ENCODE measurements at regions not wholly inside any gene's neighbourhood (a gene's known extent, or its start where the extent isn't known, plus 50 kb on each side); places are given as distances from the start of the nearest gene placed in this dataset.

GRCh38 chr3:154013736-154014135, 107.5 kb upstream of the ARHGEF26 start:
- ChIA-PET CTCF (no interaction called here), POLR2A (no interaction called here), RAD21 (ENCODE audit: low non-redundant PET in 1 of 2, low total read pairs in 2 of 2, uncharacterized antibody in 2 of 2, unreplicated experiment in 2 of 2) (no interaction called here)
- ATAC-seq (no peak), DNase-seq (ENCODE audit: low read depth, low spot score) (no peak)
- H2AFZ ChIP-seq (ENCODE audit: low read depth, low read length, poor library complexity, severe bottlenecking) = no peak overlapping the region
- no peaks in the 10 kb centered on the region for H3K36me3 ChIP-seq (ENCODE audit: control insufficient read depth in 1 of 2, insufficient read depth in 2 of 2, low read length in 2 of 2)
- no peaks in the 10 kb centered on the region for H3K27me3 ChIP-seq (ENCODE audit: insufficient read depth, low read length)
- H3K4me1 ChIP-seq (ENCODE audit: control insufficient read depth in 1 of 2, insufficient read depth in 2 of 2, low read length in 2 of 2) = no peaks in the 10 kb centered on the region
- TF ChIP-seq JUND (IDR thresholded peaks at IDR 0.05) = no peak
- no peak for TF ChIP-seq EZH2 (IDR thresholded peaks at IDR 0.05)
- TF ChIP-seq TCF7L2 (IDR thresholded peaks at IDR 0.05; ENCODE audit: borderline replicate concordance, extremely low read depth, insufficient read depth, insufficient read length) = no peak
- no peak for TF ChIP-seq CBX3 (IDR thresholded peaks at IDR 0.05; ENCODE audit: low read depth)
- no peak for TF ChIP-seq EZH2phosphoT487 (IDR thresholded peaks at IDR 0.05; ENCODE audit: borderline replicate concordance)
- TF ChIP-seq SIN3A (IDR thresholded peaks at IDR 0.05; ENCODE audit: low read depth) = no peak
- no peak for TF ChIP-seq EGR1 (IDR thresholded peaks at IDR 0.05; ENCODE audit: low read depth)
- TF ChIP-seq ZBTB33 (IDR thresholded peaks at IDR 0.05; ENCODE audit: extremely low read depth, insufficient replicate concordance, low read length) = no peak
- TF ChIP-seq ELF1 (IDR thresholded peaks at IDR 0.05; ENCODE audit: borderline replicate concordance, low read depth) = no peak
- no peak for TF ChIP-seq ATF3 (IDR thresholded peaks at IDR 0.05)
- TF ChIP-seq YY1 (IDR thresholded peaks at IDR 0.05; ENCODE audit: extremely low read depth, insufficient replicate concordance, low read depth, low read length) = no peak
- no peak for TF ChIP-seq CEBPB (IDR thresholded peaks at IDR 0.05; ENCODE audit: low read depth)
- no peak for TF ChIP-seq SRF (IDR thresholded peaks at IDR 0.05; ENCODE audit: low read depth)
- TF ChIP-seq REST (IDR thresholded peaks at IDR 0.05; ENCODE audit: low read depth) = no peak
- TF ChIP-seq POLR2AphosphoS5 (IDR thresholded peaks at IDR 0.05; ENCODE audit: low read depth, low read length) = no peak
- no peak for TF ChIP-seq SP1 (IDR thresholded peaks at IDR 0.05; ENCODE audit: low read depth)
- no peak for TF ChIP-seq FOSL1 (IDR thresholded peaks at IDR 0.05; ENCODE audit: low read depth)
- BruUV-seq (replicated peaks) = no TSS peak
- intact Hi-C loops (cut with micrococcal nuclease) = no loop called here
- no peak overlapping the region for H3K4me3 ChIP-seq (replicated peaks in 1 of 2; ENCODE audit: low read depth in 1 of 2, low read length in 2 of 2)
- H4K20me1 ChIP-seq (ENCODE audit: insufficient read depth) = no peaks in the 10 kb centered on the region
- no peaks in the 10 kb centered on the region for H3K9me2 ChIP-seq (ENCODE audit: insufficient read depth)
- H3K9ac ChIP-seq (ENCODE audit: low read length) = no peak overlapping the region
- H3K79me2 ChIP-seq (ENCODE audit: insufficient read depth, low read length) = no peaks in the 10 kb centered on the region
- H3K27ac ChIP-seq (ENCODE audit: low read depth, low read length) = no peak overlapping the region
- H3K4me2 ChIP-seq (ENCODE audit: low read length) = no peak overlapping the region
- no peaks in the 10 kb centered on the region for H3K9me3 ChIP-seq (ENCODE audit: control insufficient read depth in 1 of 2, insufficient read depth in 1 of 2, low read depth in 1 of 2, low read length in 2 of 2)

Data from HCT116 (cell line).